ENCODE measurements at regions not wholly inside any gene's neighbourhood (a gene's known extent, or its start where the extent isn't known, plus 50 kb on each side); places are given as distances from the start of the nearest gene placed in this dataset.

GRCh38 chr18:65592435-65592834, 158.4 kb upstream of the CDH7 start:
- TF ChIP-seq CTCF (IDR thresholded peaks at IDR 0.05; ENCODE audit: low read depth, low read length), result no peak
- no peak for TF ChIP-seq EZH2phosphoT487 (IDR thresholded peaks at IDR 0.05; ENCODE audit: low read depth)

All from OCI-LY3 (cell line).